RWPE1 (cell line): ENCODE measurements at regions not wholly inside any gene's neighbourhood (a gene's known extent, or its start where the extent isn't known, plus 50 kb on each side); places are given as distances from the start of the nearest gene placed in this dataset.
"Not testable (repeated sequence)": the region's sequence is repeated elsewhere in the genome, so short reads cannot be mapped to it uniquely, and the experiment has no call there.

Source experiments
- CTCF ChIA-PET: fragments of 350-600 bp; sonication (Branson Sonifier 250); formaldehyde crosslinking; extraction: SDS; loops from one replicate; lab custom pipeline; 2021; lab: Yijun Ruan, JAX
- POLR2A ChIA-PET: fragments of 400-600 bp; formaldehyde crosslinking; extraction: SDS; loops from one replicate; lab custom pipeline; 2020; ENCODE audit warnings: antibody characterized with exemption; ENCODE audit not compliant: low non-redundant PET; lab: Yijun Ruan, JAX
- DNase-seq: peaks from one replicate; pipeline ENCODE4 v3.0.0; 2012; ENCODE audit warnings: low spot score
- H3K27ac ChIP-seq: fragments of 450-650 bp; 2 replicates; pipeline ENCODE4 v1.5.1; 2017
- CTCF ChIP-seq: fragments of 450-650 bp; conservative IDR thresholded peaks from 2 replicates; pipeline ENCODE4 v1.5.1; 2017; ENCODE audit warnings: low read depth, mild to moderate bottlenecking

- H3K27ac ChIP-seq = no peak overlapping the region
- DNase-seq = no peak
- no peak for TF ChIP-seq CTCF
- ChIA-PET CTCF (interaction anchor here (0.5 kb wide), 1 partner anchor 109 kb away, joined by 3 read pairs; no protein-coding TSS in a partner anchor), POLR2A (no interaction called here)
Measured at GRCh38 chr6:8619853-8620252, 184.5 kb upstream of the SLC35B3 start.

GRCh38 chr6:8619408-8619807, 184.1 kb upstream of the SLC35B3 start:
- H3K27ac ChIP-seq, CTCF ChIA-PET, POLR2A ChIA-PET, DNase-seq: not testable (repeated sequence)

- no peak for TF ChIP-seq CTCF
- DNase-seq = no peak
- CTCF ChIA-PET = no interaction called here
- H3K27ac ChIP-seq = no peak overlapping the region
- POLR2A ChIA-PET = no interaction called here
Measured at GRCh38 chr6:8608737-8609136, 173.4 kb upstream of the SLC35B3 start.

GRCh38 chr6:8589941-8590729, 154.8 kb upstream of the SLC35B3 start:
- no peak for TF ChIP-seq CTCF
- DNase-seq = peak; percentile 17
- POLR2A ChIA-PET = no interaction called here
- CTCF ChIA-PET = interaction anchor here (0.6 kb wide), 1 partner anchor 1126 kb away, joined by 3 read pairs; no protein-coding TSS in a partner anchor
- H3K27ac ChIP-seq = no peak overlapping the region

- no peak for TF ChIP-seq CTCF
- POLR2A ChIA-PET = no interaction called here
- no peak overlapping the region for H3K27ac ChIP-seq
Measured at GRCh38 chr6:8588176-8588575, 152.8 kb upstream of the SLC35B3 start.

GRCh38 chr6:8583291-8583690, 147.9 kb upstream of the SLC35B3 start:
- ChIA-PET POLR2A (no interaction called here), CTCF (no interaction called here)
- H3K27ac ChIP-seq = no peak overlapping the region
- DNase-seq = no peak
- no peak for TF ChIP-seq CTCF

More at GRCh38 chr6:8588176-8588575, 152.8 kb upstream of the SLC35B3 start:
- no peak for DNase-seq
- CTCF ChIA-PET = no interaction called here

GRCh38 chr6:8579372-8579771, 144.0 kb upstream of the SLC35B3 start:
- CTCF ChIA-PET = interaction anchor here (0.7 kb wide), 1 partner anchor 8 kb away, joined by 3 read pairs; no protein-coding TSS in a partner anchor
- no peak for TF ChIP-seq CTCF

More at GRCh38 chr6:8579372-8579771, 144.0 kb upstream of the SLC35B3 start:
- H3K27ac ChIP-seq = no peak overlapping the region
- POLR2A ChIA-PET = interaction anchor here (0.6 kb wide), 1 partner anchor 10 kb away, joined by 3 read pairs; no protein-coding TSS in a partner anchor
- DNase-seq = peak; percentile 41
